Gastrocnemius medialis (tissue), 4 donors: ENCODE measurements at regions not wholly inside any gene's neighbourhood (a gene's known extent, or its start where the extent isn't known, plus 50 kb on each side); places are given as distances from the start of the nearest gene placed in this dataset.

Experiments
- ATAC-seq, 2 donors: fragments of 150-250 bp; one replicate each; pipeline ENCODE4 v1.9.1; 2016
- DNase-seq, 2 donors: peaks; one replicate each; pipeline ENCODE4 v3.0.0-alpha.2; 2019
- H3K27ac ChIP-seq, 4 donors: fragments of 200-600 bp; sonication (generic); 1 replicate in 1 of 4; 2 replicates in 3 of 4; pipeline ENCODE4 v1.5.1; 2016 to 2018; ENCODE audit warnings: mild to moderate bottlenecking in 2 of 4, moderate library complexity in 1 of 4
- H3K27me3 ChIP-seq, 3 donors: fragments of 200-600 bp; sonication (generic) in 2 of 3; 1 replicate in 1 of 3; 2 replicates in 2 of 3; pipeline versions ENCODE4 v1.5.1 to v1.6.0; 2016 to 2019; ENCODE audit warnings: mild to moderate bottlenecking in 1 of 3, moderate library complexity in 1 of 3
- H3K36me3 ChIP-seq, 2 donors: fragments of 200-600 bp; sonication (generic) in 1 of 2; one replicate each; pipeline ENCODE4 v1.5.1; 2017 to 2018
- H3K4me1 ChIP-seq, 2 donors: fragments of 200-600 bp; sonication (generic) in 1 of 2; one replicate each; pipeline ENCODE4 v1.5.1; 2016 to 2017; ENCODE audit warnings: mild to moderate bottlenecking in 2 of 2
- H3K4me3 ChIP-seq, 4 donors: fragments of 200-600 bp; sonication (generic) in 3 of 4; 1 replicate in 1 of 4; 2 replicates in 3 of 4; pipeline ENCODE4 v1.5.1; 2016 to 2019; ENCODE audit warnings: mild to moderate bottlenecking in 2 of 4
- H3K9me3 ChIP-seq, 3 donors: fragments of 200-600 bp; sonication (generic) in 2 of 3; 1 replicate in 1 of 3; 2 replicates in 2 of 3; pipeline ENCODE4 v1.5.1; 2016 to 2019
- CTCF ChIP-seq, 5 experiments: fragments of 450-650 bp in 3 of 5; fragments of 200-600 bp in 2 of 5; sonication (generic) in 2 of 5; IDR thresholded peaks in 4 of 5; conservative IDR thresholded peaks in 1 of 5; 1 replicate in 4 of 5; 2 replicates in 1 of 5; pipeline ENCODE4 v1.5.1; 2016 to 2019; ENCODE audit warnings: antibody characterized with exemption in 5 of 5, mild to moderate bottlenecking in 3 of 5, moderate library complexity in 3 of 5
- POLR2A ChIP-seq, 2 donors: fragments of 450-650 bp; IDR thresholded peaks; one replicate each; pipeline ENCODE4 v1.6.1; 2017; ENCODE audit warnings: antibody characterized with exemption in 2 of 2, mild to moderate bottlenecking in 2 of 2, moderate library complexity in 2 of 2
- in situ Hi-C, 4 donors: fragments of 200-750 bp; cut with MboI; loops; one replicate each; pipeline versions ENCODE4 v1.15.0 to v1.8.0; 2017; ENCODE audit warnings: low sequenced_read_pairs in 4 of 4
- intact Hi-C: fragments of 100-400 bp; cut with DNase I; formaldehyde crosslinking; loops from one replicate; pipeline ENCODE4 v1.15.1; 2023; ENCODE audit warnings: low total_unique reads

GRCh38 chr22:47858773-47859306 lies 1096.4 kb downstream of the TBC1D22A start:
- Histone ChIP-seq H3K9me3 (no peaks in the 10 kb centered on the region), H3K27ac (no peak overlapping the region), H3K27me3 (no peaks in the 10 kb centered on the region), H3K4me1 (no peaks in the 10 kb centered on the region), H3K4me3 (no peak overlapping the region), H3K36me3 (no peaks in the 10 kb centered on the region)
- in situ Hi-C loops: no loop called here
- ATAC-seq: no peak
- no peak for TF ChIP-seq CTCF (IDR thresholded peaks at IDR 0.05 in 4 of 5, conservative IDR thresholded peaks at IDR 0.05 in 1 of 5)
- no peak for TF ChIP-seq POLR2A (IDR thresholded peaks at IDR 0.05)
- DNase-seq: no peak
- intact Hi-C loops: no loop called here

- H3K4me1 ChIP-seq: no peaks in the 10 kb centered on the region
- H3K36me3 ChIP-seq: no peaks in the 10 kb centered on the region
- no peaks in the 10 kb centered on the region for H3K9me3 ChIP-seq
- DNase-seq (no peak), ATAC-seq (no peak)
- TF ChIP-seq POLR2A (IDR thresholded peaks at IDR 0.05) (no peak), CTCF (IDR thresholded peaks at IDR 0.05 in 4 of 5, conservative IDR thresholded peaks at IDR 0.05 in 1 of 5) (no peak)
- H3K4me3 ChIP-seq: no peak overlapping the region
- H3K27ac ChIP-seq: no peak overlapping the region
- H3K27me3 ChIP-seq: no peaks in the 10 kb centered on the region
- intact Hi-C loops (no loop called here), in situ Hi-C loops (no loop called here)
Measured at GRCh38 chr22:47854680-47855079, 1092.2 kb downstream of the TBC1D22A start.

GRCh38 chr22:47854251-47854650 lies 1091.8 kb downstream of the TBC1D22A start:
- Histone ChIP-seq H3K9me3 (no peaks in the 10 kb centered on the region), H3K4me1 (no peaks in the 10 kb centered on the region), H3K27ac (no peak overlapping the region), H3K4me3 (no peak overlapping the region), H3K36me3 (no peaks in the 10 kb centered on the region), H3K27me3 (no peaks in the 10 kb centered on the region)
- in situ Hi-C loops: no loop called here
- TF ChIP-seq CTCF (IDR thresholded peaks at IDR 0.05 in 4 of 5, conservative IDR thresholded peaks at IDR 0.05 in 1 of 5) (no peak), POLR2A (IDR thresholded peaks at IDR 0.05) (no peak)
- DNase-seq: no peak
- intact Hi-C loops: no loop called here
- no peak for ATAC-seq

- Histone ChIP-seq H3K9me3 (no peaks in the 10 kb centered on the region), H3K27me3 (no peaks in the 10 kb centered on the region), H3K36me3 (no peaks in the 10 kb centered on the region), H3K4me3 (no peak overlapping the region), H3K4me1 (no peaks in the 10 kb centered on the region), H3K27ac (no peak overlapping the region)
- TF ChIP-seq CTCF (IDR thresholded peaks at IDR 0.05 in 4 of 5, conservative IDR thresholded peaks at IDR 0.05 in 1 of 5): no peak
- no peak for TF ChIP-seq POLR2A (IDR thresholded peaks at IDR 0.05)
- intact Hi-C loops: no loop called here
- ATAC-seq (no peak), DNase-seq (no peak)
- in situ Hi-C loops: no loop called here
Measured at GRCh38 chr22:47853750-47854149, 1091.3 kb downstream of the TBC1D22A start.

- H3K27me3 ChIP-seq: peaks cover 0 to 4% (median 0%) of the 10 kb centered on the region in 3 donors
- no peak overlapping the region for H3K4me3 ChIP-seq
- in situ Hi-C loops: no loop called here
- TF ChIP-seq CTCF (IDR thresholded peaks at IDR 0.05 in 4 of 5, conservative IDR thresholded peaks at IDR 0.05 in 1 of 5): no peak
- TF ChIP-seq POLR2A (IDR thresholded peaks at IDR 0.05): no peak
- ATAC-seq: no peak
- no peaks in the 10 kb centered on the region for H3K4me1 ChIP-seq
- no peaks in the 10 kb centered on the region for H3K36me3 ChIP-seq
- no peak overlapping the region for H3K27ac ChIP-seq
- DNase-seq: no peak
- intact Hi-C loops: no loop called here
- no peaks in the 10 kb centered on the region for H3K9me3 ChIP-seq
Measured at GRCh38 chr22:47851586-47851985, 1089.1 kb downstream of the TBC1D22A start.
